GM12872 (cell line): ENCODE measurements at regions not wholly inside any gene's neighbourhood (a gene's known extent, or its start where the extent isn't known, plus 50 kb on each side); places are given as distances from the start of the nearest gene placed in this dataset.

Experiments used
- TF ChIP-seq, protein P1 (sequence below): IDR thresholded peaks from 3 replicates; pipeline ENCODE4 v1.5.1; 2011; ENCODE audit warnings: low read depth, mild to moderate bottlenecking, low read length, moderate library complexity; ENCODE audit not compliant: insufficient read depth

DNA sequence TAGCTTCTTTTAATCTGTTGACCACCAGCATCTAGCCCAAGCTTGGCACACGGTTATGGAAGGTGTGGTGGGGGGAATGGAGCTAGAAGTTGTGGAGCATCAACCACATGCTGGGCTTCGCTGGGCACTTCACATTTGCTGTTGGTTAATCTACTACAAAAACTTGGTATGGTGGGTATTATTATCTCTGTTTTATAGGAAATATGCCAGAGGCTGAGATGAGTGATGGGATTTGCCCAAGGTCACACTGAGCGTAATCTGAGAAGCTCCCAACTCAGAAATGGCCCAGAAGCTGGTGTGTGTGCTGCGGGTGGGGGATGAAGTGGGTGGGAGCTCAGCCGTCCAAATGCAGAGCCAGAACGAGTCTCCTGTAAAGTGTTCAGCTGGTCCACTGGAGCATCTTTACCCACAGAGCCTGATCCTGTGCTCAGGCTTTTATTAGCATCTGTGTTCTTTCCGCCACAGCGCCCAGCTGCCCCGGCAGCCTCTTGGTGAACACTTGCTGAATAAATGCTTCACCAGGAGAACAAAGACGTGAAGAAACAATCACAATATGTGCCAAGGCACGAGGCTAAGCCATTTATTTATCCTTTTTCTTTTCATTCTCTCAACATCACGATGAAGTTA, 98.6 kb upstream of the JUN start:
- TF ChIP-seq, protein P1, sequence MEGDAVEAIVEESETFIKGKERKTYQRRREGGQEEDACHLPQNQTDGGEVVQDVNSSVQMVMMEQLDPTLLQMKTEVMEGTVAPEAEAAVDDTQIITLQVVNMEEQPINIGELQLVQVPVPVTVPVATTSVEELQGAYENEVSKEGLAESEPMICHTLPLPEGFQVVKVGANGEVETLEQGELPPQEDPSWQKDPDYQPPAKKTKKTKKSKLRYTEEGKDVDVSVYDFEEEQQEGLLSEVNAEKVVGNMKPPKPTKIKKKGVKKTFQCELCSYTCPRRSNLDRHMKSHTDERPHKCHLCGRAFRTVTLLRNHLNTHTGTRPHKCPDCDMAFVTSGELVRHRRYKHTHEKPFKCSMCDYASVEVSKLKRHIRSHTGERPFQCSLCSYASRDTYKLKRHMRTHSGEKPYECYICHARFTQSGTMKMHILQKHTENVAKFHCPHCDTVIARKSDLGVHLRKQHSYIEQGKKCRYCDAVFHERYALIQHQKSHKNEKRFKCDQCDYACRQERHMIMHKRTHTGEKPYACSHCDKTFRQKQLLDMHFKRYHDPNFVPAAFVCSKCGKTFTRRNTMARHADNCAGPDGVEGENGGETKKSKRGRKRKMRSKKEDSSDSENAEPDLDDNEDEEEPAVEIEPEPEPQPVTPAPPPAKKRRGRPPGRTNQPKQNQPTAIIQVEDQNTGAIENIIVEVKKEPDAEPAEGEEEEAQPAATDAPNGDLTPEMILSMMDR = no peak

GRCh38 chr1:58883037-58883887, 99.4 kb upstream of the JUN start:
- TF ChIP-seq, protein P1 = no peak

- TF ChIP-seq, protein P1 = no peak
These were observed 100.1 kb upstream of the JUN start for GRCh38 chr1:58883888-58884482.

DNA sequence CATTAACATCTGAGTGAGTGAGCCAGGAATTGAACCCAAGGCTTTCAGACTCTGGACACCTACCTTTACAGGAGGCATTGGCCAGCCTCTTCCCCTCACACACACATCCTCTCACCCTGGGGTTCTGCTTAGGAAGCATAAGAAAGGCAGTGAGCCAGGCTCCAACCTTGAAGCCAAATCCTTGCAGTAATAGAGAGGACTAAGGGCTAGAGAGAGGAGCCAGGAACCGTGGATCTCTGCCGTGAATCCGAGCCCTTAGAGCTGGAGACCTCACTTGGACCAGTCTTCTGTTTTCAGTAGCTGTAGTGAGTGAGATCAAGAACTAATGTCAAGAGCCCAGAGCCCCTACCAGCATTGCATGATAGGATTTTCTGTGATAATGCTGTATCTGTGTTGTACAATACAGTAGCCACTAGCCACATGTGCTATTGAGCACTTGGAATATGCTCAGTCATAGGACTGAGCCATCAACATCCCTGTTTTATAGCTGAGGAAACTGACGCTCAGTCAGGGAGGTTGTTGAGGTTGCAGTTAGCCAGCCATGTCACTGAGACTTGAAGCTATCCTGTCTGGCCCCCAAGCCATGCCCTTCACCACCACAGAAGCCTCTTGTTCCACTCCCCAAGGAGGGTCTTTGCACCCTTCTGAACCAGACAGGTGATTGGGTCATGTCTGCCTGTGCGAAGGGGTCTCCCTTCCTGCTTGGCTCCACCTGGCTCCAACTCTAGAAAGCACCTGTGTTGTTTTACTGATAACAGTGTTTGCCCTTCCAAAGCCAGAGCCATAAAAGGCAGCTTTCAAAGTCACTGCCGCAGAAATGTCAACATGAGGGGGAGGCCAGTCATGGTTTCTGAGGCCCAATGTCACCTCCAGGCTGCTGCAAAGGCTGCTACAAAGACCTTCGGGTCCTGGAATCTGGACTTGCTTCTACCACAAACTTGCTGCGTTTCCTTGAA, 101.1 kb upstream of the JUN start:
- TF ChIP-seq, protein P1 = no peak

GRCh38 chr1:58885998-58886397, 102.2 kb upstream of the JUN start:
- TF ChIP-seq, protein P1 = no peak

DNA sequence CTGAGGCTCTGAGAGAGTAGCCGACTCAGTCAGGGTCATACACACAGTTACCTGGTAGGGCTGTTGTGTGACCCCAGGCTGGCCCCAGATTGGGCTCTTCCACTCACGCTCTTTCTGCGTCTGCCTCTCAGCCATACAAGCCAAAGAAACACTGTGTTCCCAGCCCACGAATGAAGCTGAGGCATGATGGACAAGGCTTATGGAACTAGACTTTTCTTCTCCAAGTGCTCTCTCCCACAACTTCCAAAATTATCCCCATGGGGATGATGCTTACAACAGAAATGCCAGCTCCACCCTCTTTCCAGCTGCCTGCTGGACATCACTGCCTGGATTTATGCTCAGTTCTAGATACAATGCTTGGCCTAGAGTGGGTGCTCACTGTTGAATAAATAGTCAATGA, 102.8 kb upstream of the JUN start:
- TF ChIP-seq, protein P1 = no peak
